K562 (cell line): ENCODE measurements at regions not wholly inside any gene's neighbourhood (a gene's known extent, or its start where the extent isn't known, plus 50 kb on each side); places are given as distances from the start of the nearest gene placed in this dataset.
A peak's percentile ranks its signal among the peaks of the same experiment; 100 is the strongest.

Experiments used
- AFF1 ChIP-seq, 2 experiments: fragments of 450-650 bp; IDR thresholded peaks; 2 replicates each; pipeline ENCODE4 v1.6.1; 2018; ENCODE audit warnings: mild to moderate bottlenecking in 2 of 2, low read depth in 1 of 2; ENCODE audit not compliant: partially characterized antibody in 2 of 2
- EWSR1 ChIP-seq: fragments of 450-650 bp; IDR thresholded peaks from 2 replicates; pipeline ENCODE4 v1.6.1; 2018; ENCODE audit warnings: borderline replicate concordance, mild to moderate bottlenecking, low read depth, moderate library complexity; ENCODE audit not compliant: partially characterized antibody
- JUND ChIP-seq, 2 experiments: IDR thresholded peaks; 2 replicates in 1 of 2; 3 replicates in 1 of 2; pipeline ENCODE4 v1.6.1; 2011; ENCODE audit warnings: borderline replicate concordance in 2 of 2, low read depth in 2 of 2, low read length in 2 of 2, improper control_type of control experiment in 1 of 2, missing biosample characterization in 1 of 2, missing genetic modification characterization in 1 of 2, missing genetic modification reagents in 1 of 2
- MCM3 ChIP-seq: fragments of 450-650 bp; IDR thresholded peaks from 2 replicates; pipeline ENCODE4 v1.6.1; 2016
- RUNX1 ChIP-seq: sonication (generic); IDR thresholded peaks from 2 replicates; pipeline ENCODE4 v1.6.1; 2016; ENCODE audit warnings: antibody characterized with exemption, low read depth
- THRA ChIP-seq: fragments of 450-650 bp; IDR thresholded peaks from 2 replicates; pipeline ENCODE4 v1.6.1; 2017; ENCODE audit warnings: mild to moderate bottlenecking, moderate library complexity
- ZNF165 ChIP-seq: fragments of 250-450 bp; sonication (Bioruptor Pico); IDR thresholded peaks from 2 replicates; pipeline ENCODE4 v1.4.0; 2020; ENCODE audit warnings: borderline replicate concordance
- ZNF445 ChIP-seq: fragments of 250-450 bp; sonication (Bioruptor Pico); IDR thresholded peaks from 2 replicates; pipeline ENCODE4 v1.4.0; 2020; ENCODE audit warnings: low read depth, mild to moderate bottlenecking, moderate library complexity
- ZNF449 ChIP-seq: fragments of 250-450 bp; sonication (Bioruptor Pico); IDR thresholded peaks from 2 replicates; pipeline ENCODE4 v1.8.0; 2022; ENCODE audit warnings: moderate library complexity, mild to moderate bottlenecking, inconsistent platforms

- TF ChIP-seq THRA = no peak
- no peak for TF ChIP-seq ZNF445 (CRISPR knock-in tag)
- TF ChIP-seq EWSR1 = no peak
- no peak for TF ChIP-seq RUNX1
- no peak for TF ChIP-seq MCM3
- TF ChIP-seq JUND (IDR thresholded peaks at IDR 0.05; ENCODE audit: borderline replicate concordance, low read depth, low read length) = peak; percentile 72; the same call in 1 of the 2 replicates
- peak; percentile 38; the same call in 1 of the 3 replicates for TF ChIP-seq JUND (tag; IDR thresholded peaks at IDR 0.05; ENCODE audit: borderline replicate concordance, low read depth, low read length)
- TF ChIP-seq ZNF165 (CRISPR knock-in tag) = no peak
- TF ChIP-seq AFF1 (IDR thresholded peaks at IDR 0.05; ENCODE audit: low read depth in 1 of 2, partially characterized antibody in 2 of 2) = no peak
- no peak for TF ChIP-seq ZNF449 (CRISPR knock-in tag)
- TF ChIP-seq, all 486 proteins: peak for 10
These were observed 49.6 kb upstream of the RASSF3 start (continued) for GRCh38 chr12:64560396-64561301.
